ENCODE measurements at regions not wholly inside any gene's neighbourhood (a gene's known extent, or its start where the extent isn't known, plus 50 kb on each side); places are given as distances from the start of the nearest gene placed in this dataset.

DNA sequence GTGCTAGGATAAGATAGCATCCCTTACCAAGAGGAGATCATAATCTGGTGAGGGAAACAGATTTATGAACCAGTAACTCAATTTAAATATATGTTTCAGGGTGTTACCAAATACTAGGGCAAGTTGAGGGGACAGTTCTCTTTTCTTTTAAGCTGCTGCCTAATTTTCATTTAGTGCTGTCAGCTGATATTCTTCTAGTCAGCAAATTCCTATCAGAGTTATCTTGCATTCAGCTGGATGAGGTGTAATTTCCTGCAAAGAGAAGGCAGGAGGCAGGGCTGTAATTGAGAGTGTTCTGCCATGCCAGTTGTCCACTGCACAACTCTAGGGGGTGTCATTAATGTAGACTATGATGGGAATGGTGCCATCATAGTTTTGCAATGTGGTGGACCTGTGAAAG lies 141.3 kb upstream of the LHCGR start:
- no peak for TF ChIP-seq GATA3 (IDR thresholded peaks at IDR 0.05; ENCODE audit: low read depth, low read length)
- TF ChIP-seq GATA2 (IDR thresholded peaks at IDR 0.05; ENCODE audit: low read depth, low read length), result no peak
